ENCODE measurements at regions not wholly inside any gene's neighbourhood (a gene's known extent, or its start where the extent isn't known, plus 50 kb on each side); places are given as distances from the start of the nearest gene placed in this dataset.
"Not testable (repeated sequence)": the region's sequence is repeated elsewhere in the genome, so short reads cannot be mapped to it uniquely, and the experiment has no call there.

GRCh38 chr4:28857028-28857427 is 1863.1 kb upstream of the PCDH7 start:
- not testable (repeated sequence) for TF ChIP-seq EZH2 (IDR thresholded peaks at IDR 0.05); POLR2AphosphoS5 (IDR thresholded peaks at IDR 0.05; ENCODE audit: borderline replicate concordance, low read depth, low read length); FOXP2 (optimal IDR thresholded peaks at IDR 0.05; ENCODE audit: control extremely low read depth, extremely low read length, insufficient read depth)
